Nucleus accumbens (tissue), 56 donors: ENCODE measurements at regions not wholly inside any gene's neighbourhood (a gene's known extent, or its start where the extent isn't known, plus 50 kb on each side); places are given as distances from the start of the nearest gene placed in this dataset.
"Not testable (repeated sequence)": the region's sequence is repeated elsewhere in the genome, so short reads cannot be mapped to it uniquely, and the experiment has no call there.

Experiments
- DNase-seq, 56 donors: peaks; one replicate each; lab custom pipeline; 2025; lab: John Stamatoyannopoulos, UW

DNA sequence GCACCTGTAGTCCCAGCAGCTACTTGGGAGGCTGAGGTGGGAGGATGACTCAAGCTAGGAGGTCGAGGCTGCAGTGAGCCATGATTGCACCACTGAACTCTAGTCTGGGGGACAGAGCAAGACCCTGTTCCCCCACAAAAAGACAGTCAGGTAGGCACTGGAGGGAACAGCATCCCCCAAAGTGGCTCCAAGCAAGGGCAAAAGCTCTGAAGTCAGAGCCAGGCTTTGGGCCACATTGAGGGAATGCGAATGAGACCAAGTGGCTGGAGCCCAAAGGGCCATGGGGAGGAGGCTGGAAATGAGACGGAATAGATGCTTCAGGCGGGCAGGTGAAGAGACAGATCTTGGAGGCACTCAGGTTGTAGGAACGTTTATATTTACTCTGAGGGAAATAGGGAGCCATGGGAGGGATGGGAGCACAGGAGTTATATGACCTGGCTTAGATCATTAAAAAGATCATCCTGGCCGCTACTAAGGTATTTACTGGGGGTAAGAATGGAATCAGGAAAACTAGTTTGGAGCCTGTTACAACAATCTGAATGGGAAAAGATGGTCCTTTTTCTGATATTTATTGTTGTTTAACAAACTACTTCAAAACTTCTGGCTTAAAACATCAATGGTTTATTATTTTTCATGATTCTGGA, 229.6 kb upstream of the ZNF217 start:
- no peak for DNase-seq

DNA sequence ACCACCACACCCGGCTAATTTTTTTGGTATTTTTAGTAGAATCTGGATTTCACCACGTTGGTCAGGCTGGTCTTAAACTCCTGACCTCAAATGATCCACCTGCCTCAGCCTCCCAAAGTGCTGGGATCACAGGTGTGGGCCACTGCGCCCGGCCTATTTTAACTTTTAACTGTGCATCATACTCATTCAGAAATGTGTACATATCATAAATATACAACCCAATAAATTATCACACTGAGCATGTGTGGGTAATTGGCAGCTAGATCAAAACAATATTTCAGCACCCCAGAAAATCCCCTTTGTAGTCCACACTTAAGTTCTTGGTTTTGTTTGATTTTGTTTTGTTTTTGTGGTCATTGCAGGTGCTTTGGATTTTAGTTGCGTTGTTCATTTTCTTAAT, 228.9 kb upstream of the ZNF217 start:
- DNase-seq: no peak

DNA sequence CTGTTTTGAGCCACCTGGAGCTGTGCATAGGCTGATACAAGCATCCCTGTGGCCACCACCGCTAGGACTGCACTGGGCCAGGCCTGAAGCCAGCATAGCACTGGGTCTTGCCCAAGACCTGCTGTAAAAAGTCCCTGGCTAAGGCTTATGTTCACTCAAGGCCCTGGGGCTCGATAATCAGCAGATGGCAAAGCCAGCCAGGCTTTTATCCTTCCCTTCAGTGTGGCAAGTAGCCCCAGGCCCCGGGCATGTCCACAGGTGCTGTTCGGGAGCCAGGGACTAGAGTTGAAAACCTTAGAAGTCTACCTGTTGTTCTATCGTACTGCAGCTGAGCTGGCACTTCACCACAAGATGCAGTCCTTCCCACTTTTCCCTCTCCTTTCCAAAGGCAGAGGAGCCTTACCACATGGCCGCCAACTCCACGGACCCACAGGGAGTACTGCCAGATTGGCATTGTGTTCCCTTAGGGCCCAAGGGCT, 226.4 kb upstream of the ZNF217 start:
- DNase-seq: no peak

DNA sequence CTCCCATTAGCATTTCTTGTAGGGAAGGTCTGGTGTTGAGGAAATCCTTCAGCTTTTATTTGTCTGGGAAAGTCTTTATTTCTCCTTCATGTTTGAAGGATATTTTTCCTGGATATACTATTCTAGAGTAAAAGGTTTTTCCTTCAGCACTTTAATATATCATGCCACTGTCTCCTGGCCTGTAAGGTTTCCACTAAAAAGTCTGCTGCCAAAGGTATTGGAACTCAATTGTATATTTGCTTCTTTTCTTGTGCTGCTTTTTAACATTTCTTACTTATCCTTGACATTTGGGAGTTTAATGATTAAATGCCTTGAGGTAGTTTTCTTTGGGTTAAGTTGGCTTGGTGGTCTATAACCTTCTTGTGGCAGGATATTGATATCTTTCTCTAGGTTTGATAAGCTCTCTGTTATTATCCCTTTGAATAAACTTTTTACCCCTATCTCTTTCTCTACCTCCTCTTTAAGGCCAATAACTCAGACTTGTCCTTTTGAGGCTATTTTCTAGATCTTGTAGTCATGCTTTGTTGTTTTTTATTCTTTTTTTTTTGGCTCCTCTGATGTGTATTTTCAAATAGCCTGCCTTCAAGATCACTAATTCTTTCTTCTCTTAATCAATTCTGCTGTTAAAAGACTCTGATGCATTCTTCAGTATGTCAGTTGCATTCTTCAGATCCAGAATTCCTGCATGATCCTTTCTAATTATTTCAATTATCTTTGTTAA, 225.0 kb upstream of the ZNF217 start:
- no peak for DNase-seq

DNA sequence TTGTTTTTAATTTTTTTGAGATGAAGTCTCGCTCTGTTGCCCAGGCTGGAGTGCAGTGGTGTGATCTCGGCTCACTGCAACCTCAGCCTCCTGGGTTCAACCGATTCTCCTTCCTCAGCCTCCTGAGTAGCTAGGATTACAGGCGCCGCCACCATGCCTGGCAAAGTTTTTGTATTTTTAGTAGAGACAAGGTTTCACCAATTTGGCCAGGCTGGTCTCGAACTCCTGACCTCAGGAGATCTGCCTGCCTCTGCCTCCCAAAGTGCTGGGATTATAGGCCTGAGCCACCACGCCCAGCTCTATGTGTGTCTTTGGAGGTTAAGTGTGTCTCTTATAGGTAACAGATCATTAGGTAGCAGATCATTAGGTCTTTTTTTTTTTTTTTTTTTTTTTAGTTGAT, 223.9 kb upstream of the ZNF217 start:
- not testable (repeated sequence) for DNase-seq

DNA sequence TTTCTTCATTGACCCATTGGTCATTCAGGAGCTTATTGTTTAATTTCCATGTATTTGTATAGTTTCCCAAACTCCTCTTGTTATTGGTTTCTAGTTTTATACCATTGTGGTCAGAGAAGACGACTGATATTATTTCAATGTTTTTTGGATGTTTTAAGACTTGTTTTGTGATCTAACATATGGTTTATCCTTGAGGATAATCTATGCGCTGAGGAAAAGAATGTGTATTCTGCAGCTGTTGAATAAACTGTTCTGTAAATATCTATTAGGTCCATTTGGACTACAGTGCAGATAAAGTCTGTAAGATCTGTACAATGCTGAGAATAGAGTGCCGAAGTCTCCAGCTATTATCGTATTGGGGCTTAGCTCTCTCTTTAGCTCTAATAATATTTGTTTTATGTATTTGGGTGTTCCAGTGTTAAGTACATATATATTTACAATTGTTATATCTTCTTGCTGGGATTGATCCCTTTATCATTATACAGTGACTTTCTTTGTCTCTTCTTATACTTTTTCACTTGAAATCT, 223.3 kb upstream of the ZNF217 start:
- DNase-seq: no peak

DNA sequence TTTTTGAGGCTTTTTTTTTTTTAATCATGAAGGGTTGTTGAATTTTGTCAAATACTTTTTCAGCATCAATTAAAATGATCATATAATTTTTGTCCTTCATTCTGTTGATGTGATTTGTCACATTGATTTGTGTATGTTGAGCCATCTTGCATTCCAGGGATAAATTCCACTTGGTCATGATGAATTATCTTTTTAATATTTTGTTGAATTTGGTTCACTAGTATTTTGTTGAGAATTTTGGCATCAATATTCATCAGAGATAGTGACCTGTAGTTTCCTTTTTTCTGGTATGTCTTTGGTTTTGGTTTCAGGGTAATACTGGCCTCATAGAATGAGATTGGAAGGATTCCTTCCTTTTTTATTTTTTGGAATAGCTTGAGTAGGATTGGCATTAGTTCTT, 221.9 kb upstream of the ZNF217 start:
- DNase-seq: no peak

DNA sequence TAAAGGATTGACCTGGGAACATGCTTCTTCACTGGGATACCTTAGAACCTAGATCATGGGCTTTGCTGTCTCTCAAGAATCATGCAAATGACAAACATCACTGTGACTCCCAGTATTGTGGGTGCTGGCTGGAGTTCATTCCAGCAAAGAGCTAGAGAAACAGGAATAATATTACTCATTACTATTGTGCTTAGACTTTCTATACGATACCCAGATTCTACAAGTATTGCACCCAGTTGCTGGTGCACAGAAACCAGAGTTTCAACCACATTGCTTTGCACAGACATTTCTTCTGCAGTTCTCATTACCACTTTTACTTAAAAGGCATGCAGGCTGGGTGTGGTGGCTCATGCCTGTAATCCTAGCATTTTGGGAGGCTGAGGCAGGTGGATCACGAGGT, 220.4 kb upstream of the ZNF217 start:
- no peak for DNase-seq

DNA sequence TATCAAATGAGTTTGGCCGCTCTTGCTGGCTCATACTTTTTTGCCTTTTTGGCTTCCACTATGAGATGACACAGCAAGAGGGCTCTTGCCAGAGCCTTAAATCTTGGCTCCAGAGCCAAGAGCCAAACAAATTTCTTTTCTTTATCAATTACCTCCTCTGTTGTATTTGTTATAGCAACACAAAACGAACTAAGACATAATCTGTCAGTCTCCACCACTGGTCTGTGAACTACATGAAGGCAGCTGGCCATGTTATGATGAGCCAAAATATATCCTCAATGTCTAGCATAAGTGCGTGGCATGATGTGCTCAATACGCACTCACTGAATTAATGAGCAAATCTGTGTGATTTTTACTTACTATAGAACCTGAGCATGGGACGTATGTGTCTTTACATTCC, 220.0 kb upstream of the ZNF217 start:
- no peak for DNase-seq

DNA sequence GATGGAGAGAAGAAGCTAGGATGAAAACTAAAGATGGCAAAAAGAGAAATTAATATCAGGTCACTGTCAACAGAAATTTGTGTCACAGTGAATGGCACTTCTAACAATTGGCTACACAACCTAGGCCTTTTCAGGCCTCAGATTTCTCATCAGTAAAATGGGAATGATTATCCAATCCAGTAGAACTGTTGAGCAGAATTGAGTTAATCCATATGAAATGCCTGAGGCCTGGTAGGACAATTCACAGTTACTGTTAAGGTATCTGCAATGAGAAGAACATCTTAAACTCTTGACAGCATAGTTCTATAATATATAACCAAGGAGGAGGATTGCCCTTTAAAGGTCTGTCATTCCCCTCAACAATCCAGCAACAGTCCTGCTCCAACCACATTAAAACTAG, 217.9 kb upstream of the ZNF217 start:
- no peak for DNase-seq

DNA sequence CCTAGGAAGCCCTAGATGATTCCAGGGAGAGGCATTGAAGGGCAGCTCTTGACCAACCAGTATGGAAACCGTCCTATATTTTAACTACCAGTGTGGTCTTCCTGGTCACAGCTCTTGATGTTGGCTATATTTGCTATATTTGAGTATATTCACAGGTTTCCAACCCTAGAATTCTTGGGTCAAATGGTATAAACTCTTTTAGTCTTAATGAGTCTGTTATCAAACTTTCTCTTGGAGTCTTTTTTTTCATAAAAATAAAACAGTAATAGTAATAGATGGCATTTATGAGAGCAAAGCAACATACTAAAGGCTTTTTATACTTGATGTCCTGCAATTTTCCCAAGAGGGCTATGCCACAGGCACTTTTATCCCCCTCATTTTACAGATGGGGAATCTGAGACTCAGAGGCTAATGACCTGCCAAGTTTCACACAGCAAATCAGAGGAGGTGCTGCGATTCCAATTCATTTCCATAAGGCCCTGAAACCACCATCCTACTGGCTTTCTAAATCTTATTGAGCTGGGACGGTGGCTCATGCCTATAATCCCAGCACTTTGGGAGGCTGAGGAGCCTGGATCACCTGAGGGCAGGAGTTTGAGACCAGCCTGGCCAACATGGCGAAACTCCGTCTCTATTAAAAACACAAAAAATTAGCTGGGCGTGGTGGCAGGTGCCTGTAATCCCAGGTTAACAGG, 217.2 kb upstream of the ZNF217 start:
- DNase-seq: no peak

DNA sequence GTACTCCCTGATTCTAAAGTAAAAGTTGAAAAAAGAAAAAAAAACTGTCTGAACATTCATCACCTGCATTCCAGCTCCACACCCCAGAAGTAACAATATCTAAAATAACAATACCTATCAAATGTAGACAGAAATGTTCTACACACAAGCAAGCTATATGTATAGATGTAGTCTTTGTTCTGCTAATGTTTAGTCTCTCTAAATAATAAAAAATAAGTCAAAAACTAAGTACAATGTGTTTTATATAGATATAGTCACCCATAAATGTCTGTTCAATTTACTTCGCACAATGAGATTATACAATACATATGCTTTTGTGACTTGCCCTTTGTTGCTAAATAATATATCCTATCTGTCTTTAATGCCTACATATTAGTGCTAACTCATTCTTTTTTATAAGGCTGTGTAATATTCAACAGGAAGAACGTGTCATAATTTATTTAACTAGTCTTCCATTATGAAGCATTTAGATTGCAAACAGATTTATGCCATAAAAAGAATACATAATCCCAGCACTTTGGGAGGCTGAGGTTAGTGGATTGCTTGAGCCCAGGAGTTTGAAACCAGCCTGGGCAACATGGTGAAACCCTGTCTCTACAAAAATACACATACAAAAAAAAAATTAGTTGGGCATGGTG, 216.2 kb upstream of the ZNF217 start:
- no peak for DNase-seq

DNA sequence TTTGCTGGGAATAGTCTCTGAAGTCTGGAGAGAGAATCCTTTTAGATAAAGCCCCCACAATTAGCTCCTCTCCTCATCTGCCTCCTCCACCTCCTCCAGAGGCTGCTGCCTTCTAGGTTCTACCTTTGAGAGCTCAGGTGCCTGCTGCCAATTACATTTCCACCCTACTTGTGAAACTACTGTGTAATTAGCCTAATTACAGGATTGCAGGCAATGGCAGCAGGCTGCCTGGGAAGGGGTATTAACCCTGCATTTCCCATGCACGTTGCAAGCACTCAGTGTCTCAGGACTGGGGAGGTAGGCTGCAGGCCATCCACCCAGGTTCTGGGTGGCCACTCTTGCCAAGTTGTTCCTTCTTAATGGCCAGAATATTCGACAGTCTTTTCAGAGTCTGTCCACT, 215.6 kb upstream of the ZNF217 start:
- DNase-seq: no peak

DNA sequence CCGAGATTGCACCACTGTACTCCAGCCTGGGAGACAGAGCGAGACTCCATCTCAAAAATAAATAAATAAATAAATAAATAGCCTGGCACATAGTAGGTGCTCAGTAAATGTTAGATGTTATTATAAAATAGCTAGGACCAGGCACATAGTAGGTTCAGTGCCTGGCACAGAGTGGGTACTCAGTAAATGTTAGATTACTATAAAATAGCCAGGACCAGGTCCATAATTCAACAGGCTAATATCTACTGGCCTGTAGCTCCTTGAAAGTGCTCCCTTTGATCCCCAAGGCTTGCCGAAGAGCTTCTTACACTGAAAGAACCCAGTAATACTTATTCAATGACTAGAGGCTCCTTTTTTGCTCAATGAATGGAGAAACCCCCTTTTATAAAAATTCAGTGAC, 215.1 kb upstream of the ZNF217 start:
- no peak for DNase-seq

DNA sequence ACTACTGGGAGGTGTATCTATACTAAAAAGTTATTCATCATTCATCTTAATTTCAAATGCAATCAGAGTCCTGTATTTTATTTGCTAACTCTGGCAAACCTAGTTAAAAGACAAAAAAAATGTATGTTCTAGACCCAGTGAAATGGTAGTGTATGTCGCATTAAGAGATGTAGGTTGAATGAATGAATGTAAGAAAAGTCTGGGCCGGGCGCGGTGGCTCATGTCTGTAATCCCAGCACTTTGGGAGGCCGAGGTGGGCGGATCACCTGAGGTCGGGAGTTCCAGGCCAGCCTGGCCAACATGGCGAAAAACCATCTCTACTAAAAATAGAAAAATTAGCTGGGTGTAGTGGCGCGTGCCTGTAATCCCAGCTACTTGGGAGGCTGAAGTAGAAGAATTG, 214.7 kb upstream of the ZNF217 start:
- DNase-seq: not testable (repeated sequence)

DNA sequence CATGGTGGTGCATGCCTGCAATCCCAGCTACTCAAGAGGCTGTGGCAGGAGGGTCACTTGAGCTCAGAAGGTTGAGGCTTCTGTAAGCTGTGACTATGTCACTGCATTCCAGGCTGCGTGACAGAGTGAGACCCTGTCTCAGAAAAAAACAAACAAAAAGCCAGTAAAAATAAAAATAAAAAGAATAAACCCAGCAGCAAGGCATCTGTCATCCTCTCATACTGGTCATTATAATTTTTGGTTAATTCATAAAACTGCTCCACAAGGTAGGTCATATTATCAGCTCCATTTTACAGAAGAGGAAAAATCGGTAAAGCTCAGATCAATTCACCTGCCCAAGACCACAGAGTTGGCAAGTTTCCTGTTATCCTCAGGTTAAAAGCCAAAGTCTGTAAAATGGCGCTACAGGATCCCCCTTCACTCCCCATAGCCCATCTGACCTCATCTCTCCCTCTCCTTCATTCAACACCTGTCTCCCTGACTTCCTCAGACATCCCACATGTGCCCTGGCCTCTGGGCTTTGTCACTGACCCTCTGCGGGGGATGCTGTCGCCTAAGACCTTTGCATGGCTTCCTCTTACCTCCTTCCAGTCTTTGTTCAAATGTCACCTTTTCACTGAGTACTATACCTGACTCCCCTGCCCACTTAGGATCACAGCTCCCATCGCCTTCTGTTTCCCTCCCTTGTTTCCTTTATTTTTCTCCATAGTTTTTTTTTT, 213.2 kb upstream of the ZNF217 start:
- no peak for DNase-seq

DNA sequence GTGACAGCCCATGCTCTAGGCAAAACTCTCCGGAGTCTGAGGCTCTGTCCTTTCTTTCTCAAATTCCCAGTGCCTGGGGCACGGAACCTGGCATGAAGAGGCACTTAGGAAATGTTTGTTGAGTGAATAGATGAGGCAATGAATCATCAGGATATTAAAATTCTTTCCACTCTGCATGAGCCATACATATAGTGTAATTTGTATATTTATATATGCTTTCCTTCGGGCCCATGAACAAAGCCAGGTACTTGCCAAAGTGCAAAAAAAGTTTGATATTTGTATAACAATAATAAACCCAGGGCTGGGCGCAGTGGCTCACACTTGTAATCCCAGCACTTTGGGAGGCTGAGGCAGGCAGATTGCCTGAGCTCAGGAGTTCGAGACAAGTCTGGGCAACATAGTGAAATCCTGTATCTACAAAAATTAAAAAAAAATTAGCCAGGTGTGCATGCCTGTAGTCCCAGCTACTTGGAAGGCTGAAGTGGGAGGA, 212.3 kb upstream of the ZNF217 start:
- no peak for DNase-seq

DNA sequence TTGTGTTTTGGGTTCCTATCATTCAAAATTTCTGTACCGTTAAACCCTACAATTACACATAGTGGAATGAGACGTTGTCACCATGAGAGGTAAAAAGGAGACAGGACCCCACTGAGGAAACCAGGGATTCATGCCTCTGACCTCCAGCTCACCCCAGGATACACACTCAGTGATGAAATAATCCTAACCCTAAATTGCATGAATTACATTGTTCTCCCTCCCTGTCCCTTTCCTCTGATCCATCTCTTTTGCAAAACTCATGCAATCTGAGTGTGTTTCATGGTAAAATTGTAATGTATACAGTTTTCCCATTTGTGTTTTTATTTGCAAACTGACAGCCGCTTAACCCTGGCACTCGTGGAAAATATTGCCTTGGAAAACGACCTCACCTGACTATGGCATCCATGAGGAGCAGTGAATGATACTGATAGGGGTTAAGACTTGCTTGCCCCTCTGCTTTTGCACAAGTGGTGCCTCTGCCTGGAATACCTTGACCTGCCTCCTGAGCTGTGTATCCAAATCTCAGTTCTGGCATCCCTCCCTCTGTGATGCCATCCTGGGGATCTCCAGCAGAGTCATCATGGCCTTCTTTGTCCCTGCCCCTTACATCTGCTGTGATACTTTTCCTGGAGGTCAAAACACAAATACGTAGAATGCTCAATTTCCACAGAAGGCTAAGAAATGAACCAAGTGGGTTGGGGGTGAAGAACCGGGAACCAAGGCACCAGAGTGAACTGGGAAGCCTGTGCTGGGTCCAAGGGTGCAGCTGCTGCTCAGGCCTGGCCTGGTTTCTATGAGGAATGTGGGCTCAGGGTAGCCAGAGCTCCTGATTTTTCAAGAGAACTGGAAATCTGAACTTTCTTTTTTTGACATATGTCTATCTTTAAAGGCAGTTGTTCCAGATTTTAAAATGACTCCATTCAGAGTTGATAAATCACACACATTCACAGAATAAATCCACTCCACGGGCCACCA, 211.6 kb upstream of the ZNF217 start:
- DNase-seq: no peak

DNA sequence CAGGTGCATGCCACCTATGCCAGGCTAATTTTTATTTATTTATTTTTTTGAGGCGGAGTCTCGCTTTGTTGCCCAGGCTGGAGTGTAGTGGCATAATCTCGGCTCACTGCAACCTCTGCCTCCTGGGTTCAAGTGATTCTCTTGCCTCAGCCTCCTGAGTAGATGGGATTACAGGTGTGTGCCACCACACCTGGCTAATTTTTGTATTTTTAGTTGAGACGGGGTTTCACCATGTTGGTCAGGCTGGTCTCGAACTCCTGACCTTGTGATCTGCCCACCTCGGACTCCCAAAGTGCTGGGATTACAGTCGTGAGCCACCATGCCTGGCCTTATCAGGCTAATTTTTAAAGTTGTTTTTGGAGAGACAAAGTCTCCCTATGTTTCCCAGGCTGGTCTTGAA, 210.7 kb upstream of the ZNF217 start:
- DNase-seq: not testable (repeated sequence)
